Neuronal stem cell (in vitro differentiated cells): ENCODE measurements at regions not wholly inside any gene's neighbourhood (a gene's known extent, or its start where the extent isn't known, plus 50 kb on each side); places are given as distances from the start of the nearest gene placed in this dataset.

Experiments used
- DNase-seq: peaks from one replicate; pipeline ENCODE4 v3.0.0-alpha.2; 2013; ENCODE audit warnings: low spot score
- H2AFZ ChIP-seq: one replicate; pipeline ENCODE4 v1.6.1; 2013; ENCODE audit warnings: mild to moderate bottlenecking, low read length, inconsistent platforms
- H2AK5ac ChIP-seq: 2 replicates; pipeline ENCODE4 v1.6.1; 2013; ENCODE audit warnings: low read depth, mild to moderate bottlenecking, inconsistent platforms, low read length, moderate library complexity, mixed read lengths
- H2BK120ac ChIP-seq: 2 replicates; pipeline ENCODE4 v1.6.1; 2013; ENCODE audit warnings: low read depth, mild to moderate bottlenecking, inconsistent platforms, low read length, moderate library complexity, mixed read lengths
- H2BK12ac ChIP-seq: one replicate; pipeline ENCODE4 v1.6.1; 2013; ENCODE audit warnings: low read length, inconsistent platforms
- H2BK15ac ChIP-seq: 2 replicates; pipeline ENCODE4 v1.6.1; 2013; ENCODE audit warnings: mild to moderate bottlenecking, low read length, inconsistent platforms, mixed read lengths
- H2BK5ac ChIP-seq: one replicate; pipeline ENCODE4 v1.6.1; 2013; ENCODE audit warnings: inconsistent platforms, mild to moderate bottlenecking, low read length, moderate library complexity
- H3K14ac ChIP-seq: one replicate; pipeline ENCODE4 v1.6.1; 2013; ENCODE audit warnings: low read length, inconsistent platforms
- H3K18ac ChIP-seq: 2 replicates; pipeline ENCODE4 v1.6.1; 2013; ENCODE audit warnings: low read length, inconsistent platforms
- H3K23ac ChIP-seq: 2 replicates; pipeline ENCODE4 v1.6.1; 2013; ENCODE audit warnings: low read depth, mild to moderate bottlenecking, mixed read lengths, low read length, inconsistent platforms; ENCODE audit not compliant: poor library complexity
- H3K27ac ChIP-seq: replicated peaks from 3 replicates; pipeline ENCODE4 v1.5.1; 2013; ENCODE audit warnings: low read length, inconsistent platforms
- H3K27me3 ChIP-seq, 3 experiments: 2 replicates each; pipeline ENCODE4 v1.6.1; 2013; ENCODE audit warnings: low read length in 3 of 3, mild to moderate bottlenecking in 2 of 3, inconsistent platforms in 1 of 3, low read depth in 1 of 3, mixed read lengths in 1 of 3, moderate library complexity in 1 of 3; ENCODE audit not compliant: control insufficient read depth in 3 of 3, insufficient read depth in 3 of 3
- H3K36me3 ChIP-seq, 2 donors: replicated peaks in 1 of 2; 2 replicates each; pipeline ENCODE4 v1.6.1; 2013; ENCODE audit warnings: low read length in 2 of 2; ENCODE audit not compliant: control insufficient read depth in 2 of 2, insufficient read depth in 2 of 2
- H3K4ac ChIP-seq: 2 replicates; pipeline ENCODE4 v1.6.1; 2013; ENCODE audit warnings: inconsistent platforms, mild to moderate bottlenecking, low read length, moderate library complexity
- H3K4me1 ChIP-seq, 2 donors: 1 replicate in 1 of 2; 2 replicates in 1 of 2; pipeline ENCODE4 v1.6.1; 2013; ENCODE audit warnings: low read length in 2 of 2, low read depth in 1 of 2; ENCODE audit not compliant: control insufficient read depth in 2 of 2, insufficient read depth in 1 of 2
- H3K4me2 ChIP-seq: one replicate; pipeline ENCODE4 v1.6.1; 2013; ENCODE audit warnings: mild to moderate bottlenecking, low read length, inconsistent platforms; ENCODE audit not compliant: insufficient read depth, poor library complexity, severe bottlenecking
- H3K4me3 ChIP-seq, 2 donors: 2 replicates each; pipeline ENCODE4 v1.5.1; 2013; ENCODE audit warnings: low read length in 2 of 2, mild to moderate bottlenecking in 2 of 2, inconsistent platforms in 1 of 2, moderate library complexity in 1 of 2
- H3K79me1 ChIP-seq: one replicate; pipeline ENCODE4 v1.6.1; 2013; ENCODE audit warnings: low read depth, mild to moderate bottlenecking, inconsistent platforms, low read length, moderate library complexity
- H3K9ac ChIP-seq: one replicate; pipeline ENCODE4 v1.6.1; 2013; ENCODE audit warnings: mild to moderate bottlenecking, low read depth, low read length, inconsistent platforms; ENCODE audit not compliant: poor library complexity
- H3K9me3 ChIP-seq, 2 donors: replicated peaks in 1 of 2; 2 replicates each; pipeline versions ENCODE3 to v1.6.1; 2013; ENCODE audit warnings: low read length in 2 of 2, mild to moderate bottlenecking in 2 of 2, inconsistent platforms in 1 of 2, low read depth in 1 of 2, mixed read lengths in 1 of 2, moderate library complexity in 1 of 2; ENCODE audit not compliant: control insufficient read depth in 2 of 2, insufficient read depth in 1 of 2
- H4K8ac ChIP-seq: one replicate; pipeline ENCODE4 v1.6.1; 2013; ENCODE audit warnings: low read depth, mild to moderate bottlenecking, inconsistent platforms, low read length, moderate library complexity
- H4K91ac ChIP-seq: one replicate; pipeline ENCODE4 v1.6.1; 2013; ENCODE audit warnings: low read length, low read depth, mild to moderate bottlenecking, inconsistent platforms; ENCODE audit not compliant: poor library complexity
- WGBS, 2 donors: extraction: QIAGEN DNeasy Blood & Tissue Kit; methylation state at CpG; one replicate each; pipeline ENCODE4 v1.1.7; 2013; ENCODE audit warnings: missing lambda C conversion rate in 2 of 2, mixed read lengths in 1 of 2; ENCODE audit not compliant: insufficient read length in 2 of 2, insufficient replicate concordance in 1 of 2; ENCODE audit errors: extremely low coverage in 2 of 2; 5-methylcytosine and 5-hydroxymethylcytosine counted together

DNA sequence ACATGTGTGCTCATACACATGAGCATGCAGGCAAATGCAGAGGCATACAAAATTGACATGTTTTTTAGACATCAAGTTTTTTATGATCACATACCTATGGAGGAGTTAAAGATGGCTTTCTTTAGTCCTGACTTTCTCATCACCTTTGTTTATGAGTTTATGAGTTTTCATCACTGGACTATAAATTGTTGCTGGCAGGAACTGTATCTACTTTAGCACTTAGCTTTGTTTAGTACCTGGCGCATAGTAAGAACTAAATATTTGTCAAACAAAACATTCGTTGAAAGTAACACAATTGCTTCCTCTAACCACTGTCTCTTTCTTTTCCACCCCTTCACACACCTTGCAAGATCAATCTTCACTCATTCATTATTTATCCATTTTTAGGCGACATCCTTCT is 182.6 kb downstream of the SUCNR1 start:
- Histone ChIP-seq H2BK5ac (no peak overlapping the region), H3K4me2 (no peak overlapping the region), H3K4ac (no peak overlapping the region), H2BK15ac (no peak overlapping the region), H3K4me1 (peaks cover 0 to 3% of the 10 kb centered on the region in 2 donors), H3K27ac (no peak overlapping the region), H2AK5ac (no peak overlapping the region), H4K8ac (no peak overlapping the region), H3K9me3 (peaks cover 0 to 2% of the 10 kb centered on the region in 2 donors), H2BK120ac (no peak overlapping the region), H3K36me3 (no peaks in the 10 kb centered on the region), H3K27me3 (no peaks in the 10 kb centered on the region), H3K18ac (no peak overlapping the region), H2AFZ (no peak overlapping the region), H3K4me3 (no peak overlapping the region), H3K9ac (no peak overlapping the region), H4K91ac (no peak overlapping the region), H2BK12ac (no peak overlapping the region), H3K23ac (no peak overlapping the region), H3K79me1 (no peaks in the 10 kb centered on the region), H3K14ac (no peak overlapping the region)
- WGBS, 2 donors: no CpG with 5 or more reads among the region's 3 CpGs
- no peak for DNase-seq

DNA sequence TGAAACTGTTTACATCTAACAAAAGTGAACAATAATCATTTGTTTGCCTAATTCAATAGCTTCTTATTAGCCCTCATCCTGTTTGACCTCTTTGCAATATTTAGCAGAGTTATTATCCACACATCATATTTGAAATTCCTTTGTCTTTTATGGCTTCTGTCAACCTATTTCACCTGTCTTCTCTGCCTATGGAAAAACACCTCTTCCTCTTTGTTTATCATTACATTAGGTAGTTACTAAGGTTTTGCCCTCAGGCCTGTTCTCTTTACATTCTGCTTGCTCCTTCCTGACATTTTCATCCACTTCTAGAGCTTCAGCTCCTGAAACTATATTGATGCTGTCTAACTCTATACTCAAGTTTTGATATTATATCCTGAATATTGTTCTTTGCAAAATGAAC is 183.0 kb downstream of the SUCNR1 start:
- H3K27ac ChIP-seq: no peak overlapping the region
- H3K79me1 ChIP-seq: no peaks in the 10 kb centered on the region
- H3K4ac ChIP-seq: no peak overlapping the region
- H2BK5ac ChIP-seq: no peak overlapping the region
- no peak overlapping the region for H3K4me3 ChIP-seq
- no peak overlapping the region for H2AK5ac ChIP-seq
- H3K18ac ChIP-seq: no peak overlapping the region
- H2BK15ac ChIP-seq: no peak overlapping the region
- no peak overlapping the region for H3K9ac ChIP-seq
- H2AFZ ChIP-seq: no peak overlapping the region
- no peak overlapping the region for H4K8ac ChIP-seq
- no peak overlapping the region for H2BK12ac ChIP-seq
- H3K4me2 ChIP-seq: no peak overlapping the region
- no peak overlapping the region for H3K14ac ChIP-seq
- H3K9me3 ChIP-seq: peaks cover 0 to 2% of the 10 kb centered on the region in 2 donors
- DNase-seq: no peak
- H3K23ac ChIP-seq: no peak overlapping the region
- H3K4me1 ChIP-seq: peaks cover 0 to 3% of the 10 kb centered on the region in 2 donors
- no peaks in the 10 kb centered on the region for H3K27me3 ChIP-seq
- no peak overlapping the region for H2BK120ac ChIP-seq
- H3K36me3 ChIP-seq: no peaks in the 10 kb centered on the region
- no peak overlapping the region for H4K91ac ChIP-seq

DNA sequence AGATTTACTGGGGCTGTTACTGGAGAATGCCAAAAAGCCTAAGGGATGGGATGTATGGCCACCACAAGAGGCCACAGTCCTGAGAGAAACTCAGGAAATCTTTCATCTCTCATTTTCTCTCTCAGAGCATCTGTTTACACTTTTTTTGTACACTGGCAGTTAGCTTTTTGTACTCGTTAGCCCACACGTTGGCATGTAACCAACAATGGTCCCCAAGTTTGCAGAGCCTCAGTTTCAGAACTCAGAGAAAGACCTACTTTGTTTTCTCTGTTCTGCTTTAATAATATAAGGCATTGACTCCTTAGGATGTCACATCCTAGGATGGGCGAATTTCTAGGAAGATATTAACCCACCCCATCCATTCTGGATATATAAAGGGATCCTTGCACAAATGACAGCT is 183.5 kb downstream of the SUCNR1 start:
- no peak overlapping the region for H3K4me3 ChIP-seq
- no peak overlapping the region for H3K18ac ChIP-seq
- no peaks in the 10 kb centered on the region for H3K79me1 ChIP-seq
- H2BK5ac ChIP-seq: no peak overlapping the region
- no peak overlapping the region for H2BK120ac ChIP-seq
- H3K9ac ChIP-seq: no peak overlapping the region
- no peak overlapping the region for H2BK15ac ChIP-seq
- no peak overlapping the region for H3K14ac ChIP-seq
- H3K23ac ChIP-seq: no peak overlapping the region
- no peaks in the 10 kb centered on the region for H3K9me3 ChIP-seq
- H3K4me1 ChIP-seq: peaks cover 0 to 3% of the 10 kb centered on the region in 2 donors
- no peak overlapping the region for H3K4me2 ChIP-seq
- H4K8ac ChIP-seq: no peak overlapping the region
- no peak overlapping the region for H2BK12ac ChIP-seq
- H3K4ac ChIP-seq: no peak overlapping the region
- H2AK5ac ChIP-seq: no peak overlapping the region
- WGBS, 2 donors: no CpG with 5 or more reads among the region's 3 CpGs
- no peak overlapping the region for H4K91ac ChIP-seq
- H3K36me3 ChIP-seq: no peaks in the 10 kb centered on the region
- H3K27me3 ChIP-seq: no peaks in the 10 kb centered on the region
- no peak for DNase-seq
- no peak overlapping the region for H3K27ac ChIP-seq
- H2AFZ ChIP-seq: no peak overlapping the region

DNA sequence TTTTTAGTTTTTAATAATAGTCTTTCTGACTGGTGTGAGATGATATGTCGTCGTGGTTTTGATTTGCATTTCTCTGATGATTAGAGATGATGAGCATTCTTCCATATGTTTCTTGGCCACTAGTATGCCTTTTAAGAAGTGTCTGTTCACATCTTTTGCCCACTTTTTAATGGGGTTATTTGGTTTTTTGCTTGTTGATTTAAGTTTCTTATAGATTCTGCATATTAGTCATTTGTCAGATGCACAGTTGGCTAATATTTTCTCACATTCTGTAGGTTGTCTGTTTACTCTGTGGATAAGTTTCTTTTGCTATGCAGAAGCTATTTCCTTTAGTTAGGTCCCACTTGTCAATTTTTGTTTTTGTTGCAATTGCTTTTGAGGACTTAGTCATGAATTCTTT is 185.4 kb downstream of the SUCNR1 start:
- H2BK120ac ChIP-seq: no peak overlapping the region
- no peaks in the 10 kb centered on the region for H3K79me1 ChIP-seq
- no peak overlapping the region for H2BK15ac ChIP-seq
- no peak overlapping the region for H2AFZ ChIP-seq
- no peak overlapping the region for H3K18ac ChIP-seq
- H3K4me1 ChIP-seq: peaks cover 0 to 3% of the 10 kb centered on the region in 2 donors
- H2BK12ac ChIP-seq: no peak overlapping the region
- DNase-seq: no peak
- H3K9me3 ChIP-seq: no peaks in the 10 kb centered on the region
- no peak overlapping the region for H2BK5ac ChIP-seq
- no CpG with 5 or more reads among the region's 2 CpGs for WGBS, 2 donors
- H3K36me3 ChIP-seq: no peaks in the 10 kb centered on the region
- H3K27ac ChIP-seq: no peak overlapping the region
- H4K91ac ChIP-seq: no peak overlapping the region
- no peak overlapping the region for H3K23ac ChIP-seq
- no peak overlapping the region for H4K8ac ChIP-seq
- no peaks in the 10 kb centered on the region for H3K27me3 ChIP-seq
- H3K4me3 ChIP-seq: no peak overlapping the region
- H3K14ac ChIP-seq: no peak overlapping the region
- no peak overlapping the region for H3K4me2 ChIP-seq
- no peak overlapping the region for H3K4ac ChIP-seq
- H3K9ac ChIP-seq: no peak overlapping the region
- no peak overlapping the region for H2AK5ac ChIP-seq
